ENCODE measurements at regions not wholly inside any gene's neighbourhood (a gene's known extent, or its start where the extent isn't known, plus 50 kb on each side); places are given as distances from the start of the nearest gene placed in this dataset.

DNA sequence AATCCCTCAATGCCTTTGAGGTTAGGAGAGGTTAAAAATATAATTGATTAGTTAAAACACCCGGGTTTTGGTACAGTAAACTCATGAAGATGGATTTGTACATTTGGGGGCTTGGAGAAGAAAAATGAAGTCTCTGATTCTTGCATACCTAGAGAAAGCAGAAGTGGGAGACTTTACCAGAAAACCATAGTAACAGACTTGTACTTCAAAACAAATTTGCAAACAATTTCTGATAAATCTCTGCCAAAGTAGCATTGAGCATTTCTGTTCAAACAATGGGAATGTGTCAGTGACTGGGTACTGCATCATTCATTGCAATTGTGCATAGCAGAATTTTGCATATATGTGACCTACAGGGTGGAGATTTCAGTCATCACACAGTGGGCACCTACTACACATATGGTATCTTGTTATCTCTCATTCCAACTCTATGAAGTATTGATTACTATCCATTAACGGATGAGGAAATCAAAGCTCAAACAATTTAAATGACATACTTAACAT is 256.9 kb downstream of the PLK2 start:
- no peaks in the 10 kb centered on the region for H3K36me3 Mint-ChIP-seq (ENCODE audit: low read depth)
- H3K27me3 Mint-ChIP-seq, result peaks cover 16% of the 10 kb centered on the region
- H3K27ac Mint-ChIP-seq, result no peak overlapping the region
- no peak overlapping the region for H3K4me3 Mint-ChIP-seq
- no peaks in the 10 kb centered on the region for H3K9me3 Mint-ChIP-seq
- no peak for ATAC-seq (replicated peaks)
- no peaks in the 10 kb centered on the region for H3K4me1 Mint-ChIP-seq

GRCh38 chr5:58201922-58202648 is 257.8 kb downstream of the PLK2 start:
- H3K4me1 Mint-ChIP-seq, result no peaks in the 10 kb centered on the region
- H3K27ac Mint-ChIP-seq, result no peak overlapping the region
- H3K9me3 Mint-ChIP-seq, result no peaks in the 10 kb centered on the region
- H3K4me3 Mint-ChIP-seq, result no peak overlapping the region
- peaks cover 11% of the 10 kb centered on the region for H3K27me3 Mint-ChIP-seq
- no peak for ATAC-seq (replicated peaks)
- no peaks in the 10 kb centered on the region for H3K36me3 Mint-ChIP-seq (ENCODE audit: low read depth)

GRCh38 chr5:58200451-58200850 is 259.4 kb downstream of the PLK2 start:
- Mint-ChIP-seq H3K4me1 (no peaks in the 10 kb centered on the region), H3K27me3 (peaks cover 11% of the 10 kb centered on the region), H3K9me3 (no peaks in the 10 kb centered on the region), H3K27ac (no peak overlapping the region), H3K36me3 (ENCODE audit: low read depth) (no peaks in the 10 kb centered on the region), H3K4me3 (no peak overlapping the region)
- ATAC-seq (replicated peaks), result no peak

- no peak for ATAC-seq (replicated peaks)
- Mint-ChIP-seq H3K27ac (no peak overlapping the region), H3K9me3 (no peaks in the 10 kb centered on the region), H3K4me3 (no peak overlapping the region), H3K36me3 (ENCODE audit: low read depth) (no peaks in the 10 kb centered on the region), H3K4me1 (no peaks in the 10 kb centered on the region), H3K27me3 (peaks cover 8% of the 10 kb centered on the region)
Measured at GRCh38 chr5:58199087-58199486, 260.8 kb downstream of the PLK2 start.

DNA sequence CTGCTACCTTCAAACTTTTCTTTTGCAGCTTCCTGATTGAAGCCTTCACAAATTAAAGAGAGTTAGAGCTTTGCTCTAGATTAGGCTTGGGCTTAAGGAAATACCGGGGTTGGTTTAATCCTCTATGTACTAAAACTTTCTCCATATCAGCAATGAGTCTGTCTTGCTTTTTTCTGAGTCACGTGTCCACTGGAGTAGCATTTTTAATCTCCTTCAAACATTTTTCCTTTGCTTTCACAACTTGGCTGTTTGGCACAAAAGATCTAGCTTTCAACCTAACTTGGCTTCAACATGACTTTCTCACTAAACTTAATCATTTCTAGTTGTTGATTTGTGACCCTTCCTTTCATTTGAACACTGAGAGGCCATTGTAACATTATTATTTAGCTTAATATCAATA is 261.6 kb downstream of the PLK2 start:
- ATAC-seq (replicated peaks), result no peak
- H3K4me1 Mint-ChIP-seq, result no peaks in the 10 kb centered on the region
- H3K4me3 Mint-ChIP-seq, result no peak overlapping the region
- H3K36me3 Mint-ChIP-seq (ENCODE audit: low read depth), result no peaks in the 10 kb centered on the region
- no peak overlapping the region for H3K27ac Mint-ChIP-seq
- no peaks in the 10 kb centered on the region for H3K9me3 Mint-ChIP-seq
- peaks cover 8% of the 10 kb centered on the region for H3K27me3 Mint-ChIP-seq

GRCh38 chr5:58197875-58198274 is 262.0 kb downstream of the PLK2 start:
- H3K27ac Mint-ChIP-seq, result no peak overlapping the region
- H3K9me3 Mint-ChIP-seq, result no peaks in the 10 kb centered on the region
- no peak overlapping the region for H3K4me3 Mint-ChIP-seq
- H3K4me1 Mint-ChIP-seq, result no peaks in the 10 kb centered on the region
- peaks cover 8% of the 10 kb centered on the region for H3K27me3 Mint-ChIP-seq
- no peaks in the 10 kb centered on the region for H3K36me3 Mint-ChIP-seq (ENCODE audit: low read depth)
- no peak for ATAC-seq (replicated peaks)

- Mint-ChIP-seq H3K4me1 (no peaks in the 10 kb centered on the region), H3K4me3 (no peak overlapping the region), H3K36me3 (ENCODE audit: low read depth) (no peaks in the 10 kb centered on the region), H3K9me3 (no peaks in the 10 kb centered on the region), H3K27ac (no peak overlapping the region), H3K27me3 (peaks cover 15% of the 10 kb centered on the region)
- ATAC-seq (replicated peaks), result no peak
Measured at GRCh38 chr5:58191443-58191842, 268.4 kb downstream of the PLK2 start.

DNA sequence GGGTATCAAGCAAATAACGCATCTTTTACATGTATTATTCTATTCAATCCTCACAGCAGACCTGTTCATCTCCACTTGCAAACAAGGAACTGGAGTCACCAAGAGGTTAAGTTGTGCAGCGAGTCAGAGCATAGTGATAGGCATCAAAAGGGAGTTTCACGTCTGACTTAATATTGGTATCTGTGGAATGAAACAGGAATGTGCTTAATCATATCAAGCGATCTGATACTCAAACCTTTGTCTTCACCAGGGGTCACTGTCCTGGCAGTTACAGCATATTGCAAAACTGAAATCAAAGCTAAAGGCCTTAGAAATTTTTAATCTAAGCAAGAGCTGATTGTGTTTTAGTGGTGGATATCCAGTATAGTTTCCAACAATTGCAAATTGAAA is 271.6 kb downstream of the PLK2 start:
- Mint-ChIP-seq H3K4me3 (no peak overlapping the region), H3K27me3 (peaks cover 15% of the 10 kb centered on the region), H3K9me3 (no peaks in the 10 kb centered on the region), H3K4me1 (no peaks in the 10 kb centered on the region), H3K27ac (no peak overlapping the region), H3K36me3 (ENCODE audit: low read depth) (no peaks in the 10 kb centered on the region)
- no peak for ATAC-seq (replicated peaks)

- H3K4me1 Mint-ChIP-seq, result no peaks in the 10 kb centered on the region
- H3K9me3 Mint-ChIP-seq, result no peaks in the 10 kb centered on the region
- no peak overlapping the region for H3K4me3 Mint-ChIP-seq
- no peaks in the 10 kb centered on the region for H3K36me3 Mint-ChIP-seq (ENCODE audit: low read depth)
- no peak overlapping the region for H3K27ac Mint-ChIP-seq
- no peak for ATAC-seq (replicated peaks)
- H3K27me3 Mint-ChIP-seq, result peaks cover 15% of the 10 kb centered on the region
Measured at GRCh38 chr5:58187432-58188261, 272.2 kb downstream of the PLK2 start.

GRCh38 chr5:58185801-58186200 is 274.1 kb downstream of the PLK2 start:
- no peaks in the 10 kb centered on the region for H3K4me1 Mint-ChIP-seq

DNA sequence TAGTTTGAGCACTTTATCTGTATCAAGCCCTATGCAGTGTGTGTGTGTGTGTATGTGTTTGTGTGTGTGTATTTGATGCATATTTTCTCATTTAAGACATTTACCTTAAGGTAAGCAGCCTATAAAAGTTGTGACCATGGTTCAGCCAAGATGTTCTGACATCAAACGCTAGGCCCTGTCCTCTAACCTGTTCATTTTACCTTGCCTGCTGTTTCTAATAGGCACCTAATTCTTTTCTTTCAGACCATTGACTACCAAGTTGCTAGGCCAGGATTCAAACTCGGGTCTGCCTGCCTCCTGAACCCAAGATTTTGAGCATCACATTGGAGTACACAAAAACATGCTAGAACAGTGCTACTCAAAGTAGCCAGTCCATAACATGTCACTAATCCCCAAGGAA is 274.5 kb downstream of the PLK2 start:
- Mint-ChIP-seq H3K27ac (no peak overlapping the region), H3K9me3 (no peaks in the 10 kb centered on the region), H3K4me3 (no peak overlapping the region), H3K36me3 (ENCODE audit: low read depth) (no peaks in the 10 kb centered on the region), H3K27me3 (peaks cover 9% of the 10 kb centered on the region), H3K4me1 (no peaks in the 10 kb centered on the region)
- no peak for ATAC-seq (replicated peaks)

More at GRCh38 chr5:58185801-58186200, 274.1 kb downstream of the PLK2 start:
- no peak overlapping the region for H3K27ac Mint-ChIP-seq
- no peak overlapping the region for H3K4me3 Mint-ChIP-seq
- H3K9me3 Mint-ChIP-seq, result no peaks in the 10 kb centered on the region
- no peak for ATAC-seq (replicated peaks)
- H3K27me3 Mint-ChIP-seq, result peaks cover 9% of the 10 kb centered on the region
- no peaks in the 10 kb centered on the region for H3K36me3 Mint-ChIP-seq (ENCODE audit: low read depth)

GRCh38 chr5:58184910-58185309 is 275.0 kb downstream of the PLK2 start:
- ATAC-seq (replicated peaks), result no peak
- no peaks in the 10 kb centered on the region for H3K36me3 Mint-ChIP-seq (ENCODE audit: low read depth)
- no peak overlapping the region for H3K4me3 Mint-ChIP-seq
- no peaks in the 10 kb centered on the region for H3K9me3 Mint-ChIP-seq
- no peak overlapping the region for H3K27ac Mint-ChIP-seq
- H3K27me3 Mint-ChIP-seq, result peaks cover 4% of the 10 kb centered on the region
- no peaks in the 10 kb centered on the region for H3K4me1 Mint-ChIP-seq

DNA sequence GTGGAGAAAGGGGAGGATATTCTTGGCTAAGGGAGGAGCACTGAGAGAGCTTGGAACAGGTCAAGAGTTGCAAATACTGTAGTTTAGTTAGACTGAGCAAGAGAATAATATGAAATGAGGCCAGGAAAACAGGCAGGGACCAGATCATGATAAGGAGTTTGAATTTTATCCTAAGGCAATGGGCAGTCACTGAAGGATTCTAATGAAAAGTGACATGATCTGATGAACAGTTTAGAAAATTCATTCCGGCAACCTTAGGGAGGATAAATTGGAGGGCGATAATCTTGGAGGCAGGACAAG is 276.1 kb downstream of the PLK2 start:
- peaks cover 4% of the 10 kb centered on the region for H3K27me3 Mint-ChIP-seq
- no peak overlapping the region for H3K4me3 Mint-ChIP-seq
- H3K9me3 Mint-ChIP-seq, result no peaks in the 10 kb centered on the region
- H3K36me3 Mint-ChIP-seq (ENCODE audit: low read depth), result no peaks in the 10 kb centered on the region
- H3K4me1 Mint-ChIP-seq, result no peaks in the 10 kb centered on the region
- no peak overlapping the region for H3K27ac Mint-ChIP-seq
- no peak for ATAC-seq (replicated peaks)

DNA sequence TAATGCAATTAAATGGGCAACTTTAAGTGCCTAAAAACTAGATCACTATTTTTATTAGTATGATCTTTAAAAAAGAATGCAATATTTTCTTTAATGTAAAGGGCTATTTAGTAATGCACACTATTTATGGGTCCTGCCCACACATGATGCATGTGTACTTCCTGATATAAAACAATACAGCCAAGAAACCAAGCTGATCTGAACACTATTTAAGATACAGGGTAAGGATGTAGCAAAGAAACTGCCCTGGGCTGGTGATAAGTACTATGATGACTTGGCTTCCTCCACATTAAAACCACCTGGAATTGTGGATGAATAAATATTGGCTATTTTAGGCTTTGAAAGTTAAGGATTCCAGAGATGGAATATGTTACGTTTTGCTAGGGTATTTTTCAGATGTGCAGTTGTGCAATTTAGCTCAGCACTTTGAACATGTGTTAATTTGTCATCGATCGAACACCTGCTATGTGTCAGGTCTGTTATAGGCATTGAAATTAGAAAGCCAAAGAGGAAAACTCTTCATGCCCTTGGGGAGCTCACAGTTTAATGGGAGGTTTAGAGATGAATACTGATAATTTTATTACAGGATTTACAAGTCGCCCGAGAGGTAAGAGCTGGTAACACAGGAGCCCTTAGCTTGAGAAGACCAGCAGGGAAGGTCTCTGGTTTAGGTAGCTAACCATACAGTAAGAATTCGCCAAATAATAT is 276.7 kb downstream of the PLK2 start:
- Mint-ChIP-seq H3K4me1 (no peaks in the 10 kb centered on the region), H3K4me3 (no peak overlapping the region), H3K27ac (no peak overlapping the region), H3K9me3 (no peaks in the 10 kb centered on the region), H3K27me3 (peaks cover 8% of the 10 kb centered on the region), H3K36me3 (ENCODE audit: low read depth) (no peaks in the 10 kb centered on the region)
- no peak for ATAC-seq (replicated peaks)
